ENCODE measurements at regions not wholly inside any gene's neighbourhood (a gene's known extent, or its start where the extent isn't known, plus 50 kb on each side); places are given as distances from the start of the nearest gene placed in this dataset.
"Not testable (repeated sequence)": the region's sequence is repeated elsewhere in the genome, so short reads cannot be mapped to it uniquely, and the experiment has no call there.

DNA sequence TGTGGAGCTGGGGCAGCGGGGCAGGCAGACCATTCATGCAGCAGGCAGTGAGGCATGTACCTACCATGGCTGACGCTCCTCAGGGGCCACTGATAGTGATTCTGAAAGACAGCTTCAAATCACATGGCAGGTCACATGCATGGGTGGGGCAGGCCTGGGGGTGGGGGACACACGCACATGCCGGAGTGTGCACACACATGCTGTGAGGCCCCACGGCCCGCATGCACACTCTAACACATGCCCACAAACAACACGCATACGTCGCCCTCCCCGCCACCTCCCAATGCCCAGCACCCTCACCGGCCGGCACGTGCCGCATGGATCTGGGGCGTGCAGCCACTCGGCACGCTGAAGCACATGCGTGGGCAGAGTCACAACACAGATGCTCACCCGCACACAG, 65.5 kb upstream of the GOLGA6L4 start:
- in situ Hi-C loops (cut with HindIII; ENCODE audit: low pct_unique_long_range_greater_than_20kb, low sequenced_read_pairs); DNase-seq (ENCODE audit: low read depth in 1 of 2, low spot score in 1 of 2): not testable (repeated sequence)

DNA sequence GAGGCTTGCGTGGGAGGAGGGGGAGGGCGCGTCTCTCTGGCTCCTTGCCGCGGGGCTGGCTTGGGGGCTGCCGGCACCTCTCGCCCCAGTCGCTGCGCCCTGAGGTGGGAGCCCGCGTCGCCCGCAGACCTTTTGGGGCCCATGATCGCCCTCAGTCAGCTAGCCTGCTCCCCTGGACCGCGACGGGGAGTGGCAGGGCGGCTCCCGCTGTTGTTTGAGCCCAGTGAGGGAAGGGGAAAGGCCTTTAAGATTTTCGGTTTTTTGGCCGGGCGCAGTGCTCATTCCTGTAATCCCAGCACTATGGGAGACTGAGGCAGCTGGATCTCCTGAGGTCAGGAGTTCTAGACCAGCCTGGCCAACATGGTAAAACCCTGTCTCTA, 62.4 kb upstream of the GOLGA6L4 start:
- DNase-seq (ENCODE audit: low read depth in 1 of 2, low spot score in 1 of 2); in situ Hi-C loops (cut with HindIII; ENCODE audit: low pct_unique_long_range_greater_than_20kb, low sequenced_read_pairs): not testable (repeated sequence)
